ENCODE measurements at regions not wholly inside any gene's neighbourhood (a gene's known extent, or its start where the extent isn't known, plus 50 kb on each side); places are given as distances from the start of the nearest gene placed in this dataset.

DNA sequence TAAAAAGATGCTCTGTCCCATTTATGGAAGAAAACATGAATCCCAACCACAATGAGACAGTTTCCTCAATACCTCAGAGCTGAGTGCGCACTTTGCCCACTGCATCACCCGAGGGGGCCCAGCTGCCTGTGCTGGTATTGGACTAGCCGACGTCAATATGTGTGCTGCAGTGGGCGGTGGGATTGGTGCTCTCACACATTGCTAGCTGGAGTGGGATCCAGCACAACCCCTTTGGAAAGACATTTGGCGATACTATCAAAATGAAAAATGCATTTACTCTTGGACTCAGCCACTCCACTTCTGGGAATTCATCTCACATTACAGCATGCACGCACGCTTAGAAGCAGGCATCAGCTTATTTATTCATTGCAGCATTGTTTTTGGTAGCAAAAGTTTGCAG lies 289.2 kb upstream of the FOXF1 start:
- TF ChIP-seq TAF1 (IDR thresholded peaks at IDR 0.05; ENCODE audit: borderline replicate concordance, low read depth, low read length) (no peak), POLR2AphosphoS5 (IDR thresholded peaks at IDR 0.05; ENCODE audit: low read depth, low read length) (no peak)
